ENCODE measurements at regions not wholly inside any gene's neighbourhood (a gene's known extent, or its start where the extent isn't known, plus 50 kb on each side); places are given as distances from the start of the nearest gene placed in this dataset.

DNA sequence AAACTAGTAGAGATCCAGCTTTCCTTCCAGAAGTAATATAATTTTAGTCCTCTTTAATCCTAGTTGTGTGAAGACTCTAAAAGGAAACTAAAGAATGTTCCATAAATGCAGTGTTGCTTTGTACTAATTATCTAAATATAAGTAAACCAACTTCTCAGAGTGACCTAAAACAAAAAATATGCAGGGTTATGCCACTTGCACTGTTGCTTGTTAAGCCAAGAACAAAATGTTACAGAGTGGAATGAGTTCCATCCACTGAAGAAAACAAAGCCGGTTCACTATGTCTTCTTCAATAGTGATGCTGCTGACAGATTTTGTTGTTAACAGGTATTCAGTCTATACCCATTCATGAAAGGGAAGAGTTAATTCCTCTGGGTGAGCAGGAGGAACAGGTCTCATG is 252.0 kb upstream of the DIAPH2 start:
- Mint-ChIP-seq H3K27me3 (ENCODE audit: insufficient read depth) (peaks cover 25% of the 10 kb centered on the region), H3K4me1 (peaks cover 22% of the 10 kb centered on the region), H3K9me3 (peaks cover 2% of the 10 kb centered on the region), H3K27ac (no peak overlapping the region), H3K36me3 (ENCODE audit: low read depth) (no peaks in the 10 kb centered on the region), H3K4me3 (no peak overlapping the region)
- no peak overlapping the region for H3K9ac ChIP-seq (ENCODE audit: extremely low read depth, low read length, poor library complexity, severe bottlenecking)
- H3K4me1 ChIP-seq (ENCODE audit: control insufficient read depth, insufficient read depth, low read length): no peaks in the 10 kb centered on the region
- H3K4me3 ChIP-seq (ENCODE audit: low read length): no peak overlapping the region
- no peak for DNase-seq
- no peak overlapping the region for H3K27ac ChIP-seq (ENCODE audit: low read depth, low read length)
- WGBS, 2 experiments (ENCODE audit: insufficient coverage in 1 of 2, insufficient read length in 1 of 2): 100% methylated on average over 1 of the region's 1 CpG
- no peaks in the 10 kb centered on the region for H3K9me3 ChIP-seq (ENCODE audit: control insufficient read depth, low read length)
- H3K27me3 ChIP-seq (ENCODE audit: control insufficient read depth, insufficient read depth, low read length, poor library complexity, severe bottlenecking): no peaks in the 10 kb centered on the region
- no peaks in the 10 kb centered on the region for H3K36me3 ChIP-seq (ENCODE audit: control insufficient read depth, insufficient read depth, low read length)
- TF ChIP-seq, protein P1, sequence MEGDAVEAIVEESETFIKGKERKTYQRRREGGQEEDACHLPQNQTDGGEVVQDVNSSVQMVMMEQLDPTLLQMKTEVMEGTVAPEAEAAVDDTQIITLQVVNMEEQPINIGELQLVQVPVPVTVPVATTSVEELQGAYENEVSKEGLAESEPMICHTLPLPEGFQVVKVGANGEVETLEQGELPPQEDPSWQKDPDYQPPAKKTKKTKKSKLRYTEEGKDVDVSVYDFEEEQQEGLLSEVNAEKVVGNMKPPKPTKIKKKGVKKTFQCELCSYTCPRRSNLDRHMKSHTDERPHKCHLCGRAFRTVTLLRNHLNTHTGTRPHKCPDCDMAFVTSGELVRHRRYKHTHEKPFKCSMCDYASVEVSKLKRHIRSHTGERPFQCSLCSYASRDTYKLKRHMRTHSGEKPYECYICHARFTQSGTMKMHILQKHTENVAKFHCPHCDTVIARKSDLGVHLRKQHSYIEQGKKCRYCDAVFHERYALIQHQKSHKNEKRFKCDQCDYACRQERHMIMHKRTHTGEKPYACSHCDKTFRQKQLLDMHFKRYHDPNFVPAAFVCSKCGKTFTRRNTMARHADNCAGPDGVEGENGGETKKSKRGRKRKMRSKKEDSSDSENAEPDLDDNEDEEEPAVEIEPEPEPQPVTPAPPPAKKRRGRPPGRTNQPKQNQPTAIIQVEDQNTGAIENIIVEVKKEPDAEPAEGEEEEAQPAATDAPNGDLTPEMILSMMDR (conservative IDR thresholded peaks at IDR 0.05): no peak

DNA sequence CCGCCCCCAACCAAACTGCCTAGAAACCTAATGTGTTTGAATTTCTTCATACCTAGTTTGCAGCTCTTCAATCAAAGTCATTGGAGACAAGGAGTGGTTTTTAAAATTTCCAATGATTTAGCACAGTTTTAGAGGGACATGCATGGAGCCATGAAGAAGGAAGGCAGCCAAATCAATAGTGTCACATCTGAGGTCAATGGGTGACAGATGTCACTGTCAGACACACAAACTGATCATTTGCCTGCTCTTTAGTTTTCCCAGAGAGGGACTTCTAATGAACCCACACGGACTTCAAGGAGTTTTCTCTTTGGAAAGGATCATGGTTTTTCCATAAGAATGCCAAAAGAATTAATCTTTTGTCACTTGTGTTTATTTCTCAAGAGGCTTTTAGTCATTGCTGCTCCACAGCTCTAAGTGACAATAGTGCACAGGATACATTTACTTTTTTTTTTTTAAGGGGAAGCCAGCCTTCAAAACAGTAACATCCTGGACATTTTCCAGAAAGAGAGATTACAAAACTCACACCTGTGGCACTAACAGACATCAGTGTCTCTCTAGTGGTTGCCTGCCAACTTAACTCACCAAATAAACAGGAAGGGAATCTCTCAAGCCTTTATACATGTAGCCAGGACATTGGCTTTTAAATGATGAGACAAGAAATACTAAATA is 251.1 kb upstream of the DIAPH2 start:
- no peak overlapping the region for H3K9ac ChIP-seq (ENCODE audit: extremely low read depth, low read length, poor library complexity, severe bottlenecking)

DNA sequence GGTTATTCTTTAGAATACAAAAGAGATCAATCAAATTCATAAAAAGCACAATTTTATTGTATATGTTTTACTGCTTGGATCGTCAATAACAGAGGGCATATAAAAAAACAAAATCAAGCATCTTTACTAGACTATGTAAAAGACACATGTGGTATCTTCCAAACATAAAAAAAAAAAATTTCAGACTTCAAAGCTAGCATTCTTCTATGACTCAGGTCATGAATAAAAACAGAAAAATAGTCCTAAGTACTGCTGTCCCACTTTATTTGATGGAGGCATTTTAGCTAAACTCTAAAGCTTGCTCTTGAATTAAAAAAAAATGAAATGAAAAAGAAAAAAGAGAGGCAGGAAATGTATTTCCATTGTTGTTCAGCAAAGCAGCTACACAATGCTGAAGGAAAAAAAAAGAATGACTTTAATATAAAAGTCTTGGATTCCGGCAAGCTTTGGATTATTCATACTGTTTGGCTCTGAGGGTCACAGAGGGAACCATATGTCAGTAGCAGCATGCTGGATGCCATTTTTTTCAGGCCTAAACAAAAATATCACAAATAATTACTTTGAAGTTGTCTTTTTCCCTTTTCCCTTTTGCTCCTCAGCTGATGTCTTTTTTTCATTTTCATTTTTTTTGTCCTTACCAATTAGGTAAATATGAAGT is 249.1 kb upstream of the DIAPH2 start:
- DNase-seq: no peak
- no peak overlapping the region for H3K4me3 Mint-ChIP-seq
- no peaks in the 10 kb centered on the region for H3K27me3 ChIP-seq (ENCODE audit: control insufficient read depth, insufficient read depth, low read length, poor library complexity, severe bottlenecking)
- TF ChIP-seq, protein P1 (conservative IDR thresholded peaks at IDR 0.05): no peak
- H3K27ac ChIP-seq (ENCODE audit: low read depth, low read length): no peak overlapping the region
- H3K9me3 Mint-ChIP-seq: no peaks in the 10 kb centered on the region
- 100% methylated on average over 1 of the region's 2 CpGs for WGBS, 2 experiments (ENCODE audit: insufficient coverage in 1 of 2, insufficient read length in 1 of 2)
- H3K4me1 ChIP-seq (ENCODE audit: control insufficient read depth, insufficient read depth, low read length): no peaks in the 10 kb centered on the region
- H3K9ac ChIP-seq (ENCODE audit: extremely low read depth, low read length, poor library complexity, severe bottlenecking): no peak overlapping the region
- no peaks in the 10 kb centered on the region for H3K36me3 ChIP-seq (ENCODE audit: control insufficient read depth, insufficient read depth, low read length)
- no peaks in the 10 kb centered on the region for H3K9me3 ChIP-seq (ENCODE audit: control insufficient read depth, low read length)
- peaks cover 14% of the 10 kb centered on the region for H3K27me3 Mint-ChIP-seq (ENCODE audit: insufficient read depth)
- peaks cover 19% of the 10 kb centered on the region for H3K4me1 Mint-ChIP-seq
- H3K36me3 Mint-ChIP-seq (ENCODE audit: low read depth): no peaks in the 10 kb centered on the region
- no peak overlapping the region for H3K27ac Mint-ChIP-seq
- no peak overlapping the region for H3K4me3 ChIP-seq (ENCODE audit: low read length)

More for the DNA sequence above, 251.1 kb upstream of the DIAPH2 start:
- DNase-seq: no peak
- peaks cover 22% of the 10 kb centered on the region for H3K4me1 Mint-ChIP-seq
- peaks cover 2% of the 10 kb centered on the region for H3K9me3 Mint-ChIP-seq
- Histone ChIP-seq H3K27me3 (ENCODE audit: control insufficient read depth, insufficient read depth, low read length, poor library complexity, severe bottlenecking) (no peaks in the 10 kb centered on the region), H3K4me3 (ENCODE audit: low read length) (no peak overlapping the region), H3K9me3 (ENCODE audit: control insufficient read depth, low read length) (no peaks in the 10 kb centered on the region), H3K27ac (ENCODE audit: low read depth, low read length) (no peak overlapping the region), H3K36me3 (ENCODE audit: control insufficient read depth, insufficient read depth, low read length) (no peaks in the 10 kb centered on the region), H3K4me1 (ENCODE audit: control insufficient read depth, insufficient read depth, low read length) (no peaks in the 10 kb centered on the region)
- no peak overlapping the region for H3K4me3 Mint-ChIP-seq
- H3K36me3 Mint-ChIP-seq (ENCODE audit: low read depth): no peaks in the 10 kb centered on the region
- no peak overlapping the region for H3K27ac Mint-ChIP-seq
- WGBS, 2 experiments (ENCODE audit: insufficient coverage in 1 of 2, insufficient read length in 1 of 2): 40 to 73% methylated on average over 1 to 2 of the region's 2 CpGs
- H3K27me3 Mint-ChIP-seq (ENCODE audit: insufficient read depth): peaks cover 19% of the 10 kb centered on the region
- TF ChIP-seq, protein P1 (conservative IDR thresholded peaks at IDR 0.05): no peak

Measured in endodermal cell (in vitro differentiated cells).